ENCODE measurements at regions not wholly inside any gene's neighbourhood (a gene's known extent, or its start where the extent isn't known, plus 50 kb on each side); places are given as distances from the start of the nearest gene placed in this dataset.

DNA sequence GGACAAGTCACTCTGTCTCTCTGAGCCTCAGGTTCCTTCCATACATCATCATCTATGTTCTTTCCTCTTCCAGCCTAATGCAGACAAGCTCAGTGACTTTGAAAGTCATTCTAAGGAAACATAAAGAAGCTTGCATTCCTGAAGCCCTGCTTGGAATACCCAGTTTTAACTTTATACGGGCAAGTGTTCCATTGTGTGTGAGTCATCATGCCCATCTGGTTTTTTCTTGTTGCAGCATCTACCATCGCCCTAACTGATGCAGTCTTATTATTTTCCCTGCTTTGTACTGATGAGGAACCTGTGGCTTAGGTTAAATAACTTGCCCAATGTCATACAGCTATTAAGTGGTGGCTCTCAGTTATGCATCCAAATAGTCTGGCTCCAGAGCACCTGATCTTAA, 177.9 kb upstream of the RAI2 start:
- Mint-ChIP-seq H3K9me3 (ENCODE audit: unreplicated experiment) (no peaks in the 10 kb centered on the region), H3K27ac (ENCODE audit: low read depth, unreplicated experiment) (no peak overlapping the region), H3K36me3 (ENCODE audit: insufficient read depth, unreplicated experiment) (no peaks in the 10 kb centered on the region), H3K27me3 (ENCODE audit: insufficient read depth, unreplicated experiment) (no peaks in the 10 kb centered on the region), H3K4me3 (ENCODE audit: unreplicated experiment) (no peak overlapping the region), H3K4me1 (ENCODE audit: insufficient read depth, unreplicated experiment) (no peaks in the 10 kb centered on the region)
- BruUV-seq (replicated peaks): no TSS peak
- no peak for TF ChIP-seq CTCF (IDR thresholded peaks at IDR 0.05; ENCODE audit: unreplicated experiment)
- ChIA-PET POLR2A (no interaction called here), CTCF (interaction anchor here (1.1 to 1.2 kb wide), 2 partner anchors 59 to 917 kb away, joined by 4 read pairs; no protein-coding TSS in a partner anchor)
- intact Hi-C loops (cut with micrococcal nuclease): no loop called here
- no peak for DNase-seq (ENCODE audit: unreplicated experiment)

DNA sequence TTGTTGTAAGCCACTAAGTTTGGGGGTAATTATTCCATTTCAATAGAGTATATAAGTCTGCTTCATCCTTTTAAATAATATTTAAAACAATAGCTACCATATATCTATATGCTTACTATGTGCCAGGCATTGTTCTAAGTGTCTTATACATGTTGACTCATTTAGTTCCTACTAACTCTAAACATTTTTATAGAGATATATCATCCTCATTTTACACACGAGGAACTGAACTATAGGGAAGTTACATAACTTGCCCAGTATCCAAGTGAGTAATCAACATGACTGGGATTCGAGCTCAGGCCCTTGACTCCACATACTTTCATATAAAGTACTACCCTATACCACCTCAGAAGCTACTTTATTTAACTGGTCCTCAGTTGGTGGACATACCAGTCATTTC, 175.3 kb upstream of the RAI2 start:
- TF ChIP-seq CTCF (IDR thresholded peaks at IDR 0.05; ENCODE audit: unreplicated experiment): no peak
- ChIA-PET POLR2A (no interaction called here), CTCF (interaction anchor here (0.5 to 1.3 kb wide), 2 partner anchors 51 to 125 kb away, joined by 3 to 4 read pairs; no protein-coding TSS in a partner anchor)
- Mint-ChIP-seq H3K27ac (ENCODE audit: low read depth, unreplicated experiment) (no peak overlapping the region), H3K4me3 (ENCODE audit: unreplicated experiment) (no peak overlapping the region), H3K36me3 (ENCODE audit: insufficient read depth, unreplicated experiment) (no peaks in the 10 kb centered on the region), H3K4me1 (ENCODE audit: insufficient read depth, unreplicated experiment) (no peaks in the 10 kb centered on the region), H3K9me3 (ENCODE audit: unreplicated experiment) (no peaks in the 10 kb centered on the region), H3K27me3 (ENCODE audit: insufficient read depth, unreplicated experiment) (no peaks in the 10 kb centered on the region)
- DNase-seq (ENCODE audit: unreplicated experiment): no peak
- intact Hi-C loops (cut with micrococcal nuclease): no loop called here
- no TSS peak for BruUV-seq (replicated peaks)

- no peaks in the 10 kb centered on the region for H3K36me3 Mint-ChIP-seq (ENCODE audit: insufficient read depth, unreplicated experiment)
Measured at GRCh38 chrX:18034945-18035344, 173.8 kb upstream of the RAI2 start.

GRCh38 chrX:18034504-18034903, 173.4 kb upstream of the RAI2 start:
- no peak for TF ChIP-seq CTCF (IDR thresholded peaks at IDR 0.05; ENCODE audit: unreplicated experiment)
- no peak for DNase-seq (ENCODE audit: unreplicated experiment)
- ChIA-PET CTCF (no interaction called here), POLR2A (no interaction called here)
- no peak overlapping the region for H3K4me3 Mint-ChIP-seq (ENCODE audit: unreplicated experiment)
- no peaks in the 10 kb centered on the region for H3K9me3 Mint-ChIP-seq (ENCODE audit: unreplicated experiment)
- no TSS peak for BruUV-seq (replicated peaks)
- intact Hi-C loops (cut with micrococcal nuclease): no loop called here
- no peaks in the 10 kb centered on the region for H3K4me1 Mint-ChIP-seq (ENCODE audit: insufficient read depth, unreplicated experiment)
- no peaks in the 10 kb centered on the region for H3K27me3 Mint-ChIP-seq (ENCODE audit: insufficient read depth, unreplicated experiment)
- no peak overlapping the region for H3K27ac Mint-ChIP-seq (ENCODE audit: low read depth, unreplicated experiment)
- no peaks in the 10 kb centered on the region for H3K36me3 Mint-ChIP-seq (ENCODE audit: insufficient read depth, unreplicated experiment)

More at GRCh38 chrX:18034945-18035344, 173.8 kb upstream of the RAI2 start:
- Mint-ChIP-seq H3K27me3 (ENCODE audit: insufficient read depth, unreplicated experiment) (no peaks in the 10 kb centered on the region), H3K4me1 (ENCODE audit: insufficient read depth, unreplicated experiment) (no peaks in the 10 kb centered on the region), H3K4me3 (ENCODE audit: unreplicated experiment) (no peak overlapping the region), H3K27ac (ENCODE audit: low read depth, unreplicated experiment) (no peak overlapping the region), H3K9me3 (ENCODE audit: unreplicated experiment) (no peaks in the 10 kb centered on the region)
- no peak for DNase-seq (ENCODE audit: unreplicated experiment)
- no TSS peak for BruUV-seq (replicated peaks)
- no peak for TF ChIP-seq CTCF (IDR thresholded peaks at IDR 0.05; ENCODE audit: unreplicated experiment)
- intact Hi-C loops (cut with micrococcal nuclease): no loop called here
- ChIA-PET POLR2A (no interaction called here), CTCF (no interaction called here)

All from MCF 10A (cell line).